ENCODE measurements at regions not wholly inside any gene's neighbourhood (a gene's known extent, or its start where the extent isn't known, plus 50 kb on each side); places are given as distances from the start of the nearest gene placed in this dataset.

GRCh38 chr3:72697717-72698116 lies 150.5 kb downstream of the SHQ1 start (continued):
- TF ChIP-seq CTCF (IDR thresholded peaks at IDR 0.05) (no peak), FOXJ3 (CRISPR knock-in tag; IDR thresholded peaks at IDR 0.05) (no peak), USF1 (IDR thresholded peaks at IDR 0.05; ENCODE audit: borderline replicate concordance, low read depth) (no peak), IRF3 (IDR thresholded peaks at IDR 0.05; ENCODE audit: low read depth, low read length) (no peak)

GRCh38 chr3:72696815-72697214 lies 151.4 kb downstream of the SHQ1 start:
- Histone ChIP-seq H3K27ac (ENCODE audit: low read depth in 2 of 2, low read length in 1 of 2) (no peak overlapping the region), H3K9me3 (no peaks in the 10 kb centered on the region), H3K9me2 (no peaks in the 10 kb centered on the region), H4K20me1 (ENCODE audit: insufficient read depth) (no peaks in the 10 kb centered on the region), H3K9ac (no peak overlapping the region), H3K4me2 (no peak overlapping the region), H3K27me3 (ENCODE audit: insufficient read depth) (no peaks in the 10 kb centered on the region; the same call in 1 of the 2 replicates), H3K4me3 (ENCODE audit: low read depth in 2 of 2, low read length in 1 of 2) (no peak overlapping the region), H3K79me2 (ENCODE audit: insufficient read depth) (no peaks in the 10 kb centered on the region), H2AFZ (ENCODE audit: low read depth) (no peak overlapping the region), H3K4me1 (ENCODE audit: control insufficient read depth in 1 of 2, insufficient read depth in 2 of 2, low read depth in 1 of 2, low read length in 1 of 2) (no peaks in the 10 kb centered on the region; a peak in 1 of 4 replicates), H3F3A (replicated peaks; ENCODE audit: insufficient read depth) (no peaks in the 10 kb centered on the region), H3K36me3 (replicated peaks in 1 of 2; ENCODE audit: control insufficient read depth in 1 of 2, insufficient read depth in 2 of 2, low read length in 1 of 2) (no peaks in the 10 kb centered on the region)
- DNase-seq, result no peak
- ChIA-PET POLR2A (no interaction called here), CTCF (interaction anchor here (3.3 kb wide), 1 partner anchor 31 kb away, joined by 10 read pairs; no protein-coding TSS in a partner anchor)
- 66% methylated on average over 5 of the region's 5 CpGs for WGBS (ENCODE audit: low lambda C conversion rate)
- TF ChIP-seq RCOR1 (IDR thresholded peaks at IDR 0.05; ENCODE audit: low read length), result no peak
- no peak for TF ChIP-seq MAX (IDR thresholded peaks at IDR 0.05; ENCODE audit: low read depth)
- no peak for TF ChIP-seq RFX5 (IDR thresholded peaks at IDR 0.05; ENCODE audit: low read length)
- TF ChIP-seq NRF1 (IDR thresholded peaks at IDR 0.05; ENCODE audit: low read depth, low read length), result no peak
- TF ChIP-seq IRF3 (IDR thresholded peaks at IDR 0.05; ENCODE audit: low read depth, low read length), result no peak
- TF ChIP-seq TAF1 (IDR thresholded peaks at IDR 0.05; ENCODE audit: borderline replicate concordance, low read depth, low read length), result no peak
- TF ChIP-seq ELF1 (IDR thresholded peaks at IDR 0.05), result no peak
- no peak for TF ChIP-seq USF2 (IDR thresholded peaks at IDR 0.05; ENCODE audit: borderline replicate concordance, low read depth, low read length)
- no peak for TF ChIP-seq ZBTB33 (IDR thresholded peaks at IDR 0.05; ENCODE audit: borderline replicate concordance, low read depth)
- TF ChIP-seq FOXJ3 (CRISPR knock-in tag; IDR thresholded peaks at IDR 0.05), result no peak
- TF ChIP-seq SIN3A (IDR thresholded peaks at IDR 0.05; ENCODE audit: borderline replicate concordance, low read depth, low read length), result no peak
- TF ChIP-seq FOSL2 (IDR thresholded peaks at IDR 0.05; ENCODE audit: borderline replicate concordance, low read depth), result no peak
- no peak for TF ChIP-seq GABPA (IDR thresholded peaks at IDR 0.05; ENCODE audit: low read depth)
- no peak for TF ChIP-seq REST (IDR thresholded peaks at IDR 0.05; ENCODE audit: low read depth, low read length)
- TF ChIP-seq NFIC (IDR thresholded peaks at IDR 0.05; ENCODE audit: borderline replicate concordance), result no peak
- no peak for TF ChIP-seq EP300 (IDR thresholded peaks at IDR 0.05; ENCODE audit: borderline replicate concordance in 1 of 2, low read depth in 1 of 2, low read length in 1 of 2)
- no peak for TF ChIP-seq MXI1 (IDR thresholded peaks at IDR 0.05; ENCODE audit: low read depth, low read length)
